ENCODE measurements at regions not wholly inside any gene's neighbourhood (a gene's known extent, or its start where the extent isn't known, plus 50 kb on each side); places are given as distances from the start of the nearest gene placed in this dataset.

DNA sequence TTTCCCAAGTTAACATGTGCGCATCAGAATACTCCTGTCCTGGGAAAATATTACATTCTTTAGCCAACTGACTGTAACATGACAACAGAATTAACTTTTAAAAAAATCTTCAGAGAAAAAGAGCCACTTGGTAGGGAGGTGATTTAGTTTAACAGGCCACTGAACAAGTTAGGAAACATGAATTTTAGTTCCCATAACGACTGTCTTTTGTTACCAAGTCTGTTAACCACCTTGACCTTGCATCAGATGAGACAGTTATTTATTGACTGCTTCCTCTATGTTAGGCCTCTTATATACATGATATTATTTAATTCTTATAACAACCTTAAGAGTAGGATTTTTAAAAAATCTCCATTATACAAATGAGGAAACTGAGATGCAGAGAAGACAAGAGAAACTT is 268.6 kb downstream of the NDFIP2 start:
- Histone ChIP-seq H3K36me3 (no peaks in the 10 kb centered on the region), H3K27me3 (no peaks in the 10 kb centered on the region), H3K4me3 (ENCODE audit: low read depth in 1 of 2, low read length in 1 of 2) (no peak overlapping the region), H3K27ac (no peak overlapping the region), H3K4me1 (ENCODE audit: control insufficient read depth in 1 of 2, insufficient read depth in 1 of 2, low read depth in 1 of 2, low read length in 1 of 2) (no peaks in the 10 kb centered on the region), H3K9me3 (no peaks in the 10 kb centered on the region)
- TF ChIP-seq, protein P1, sequence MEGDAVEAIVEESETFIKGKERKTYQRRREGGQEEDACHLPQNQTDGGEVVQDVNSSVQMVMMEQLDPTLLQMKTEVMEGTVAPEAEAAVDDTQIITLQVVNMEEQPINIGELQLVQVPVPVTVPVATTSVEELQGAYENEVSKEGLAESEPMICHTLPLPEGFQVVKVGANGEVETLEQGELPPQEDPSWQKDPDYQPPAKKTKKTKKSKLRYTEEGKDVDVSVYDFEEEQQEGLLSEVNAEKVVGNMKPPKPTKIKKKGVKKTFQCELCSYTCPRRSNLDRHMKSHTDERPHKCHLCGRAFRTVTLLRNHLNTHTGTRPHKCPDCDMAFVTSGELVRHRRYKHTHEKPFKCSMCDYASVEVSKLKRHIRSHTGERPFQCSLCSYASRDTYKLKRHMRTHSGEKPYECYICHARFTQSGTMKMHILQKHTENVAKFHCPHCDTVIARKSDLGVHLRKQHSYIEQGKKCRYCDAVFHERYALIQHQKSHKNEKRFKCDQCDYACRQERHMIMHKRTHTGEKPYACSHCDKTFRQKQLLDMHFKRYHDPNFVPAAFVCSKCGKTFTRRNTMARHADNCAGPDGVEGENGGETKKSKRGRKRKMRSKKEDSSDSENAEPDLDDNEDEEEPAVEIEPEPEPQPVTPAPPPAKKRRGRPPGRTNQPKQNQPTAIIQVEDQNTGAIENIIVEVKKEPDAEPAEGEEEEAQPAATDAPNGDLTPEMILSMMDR (IDR thresholded peaks at IDR 0.05), result no peak

DNA sequence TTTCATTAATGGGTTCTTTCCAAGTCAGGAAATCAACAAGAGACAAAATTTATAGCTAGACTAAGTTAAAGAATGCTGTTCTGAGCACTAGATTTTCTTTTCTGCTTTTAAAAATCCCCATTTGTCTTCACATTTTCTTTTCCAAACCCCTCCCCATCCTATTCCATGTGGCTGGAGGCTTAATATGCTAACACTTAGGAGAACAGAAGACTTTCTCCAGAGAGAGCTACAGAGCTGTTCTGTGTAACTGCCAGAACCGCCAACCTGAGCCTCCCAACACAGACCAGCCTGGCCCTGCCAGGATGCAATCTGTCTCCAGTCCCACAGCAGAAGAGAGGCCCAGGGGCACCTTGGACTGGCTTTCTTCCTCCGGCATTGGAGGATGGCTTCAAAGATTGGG is 264.1 kb downstream of the NDFIP2 start:
- Histone ChIP-seq H3K9me3 (no peaks in the 10 kb centered on the region), H3K36me3 (no peaks in the 10 kb centered on the region), H3K27ac (no peak overlapping the region), H3K4me3 (ENCODE audit: low read depth in 1 of 2, low read length in 1 of 2) (no peak overlapping the region), H3K4me1 (ENCODE audit: control insufficient read depth in 1 of 2, insufficient read depth in 1 of 2, low read depth in 1 of 2, low read length in 1 of 2) (no peaks in the 10 kb centered on the region), H3K27me3 (no peaks in the 10 kb centered on the region)
- TF ChIP-seq, protein P1 (IDR thresholded peaks at IDR 0.05), result no peak

DNA sequence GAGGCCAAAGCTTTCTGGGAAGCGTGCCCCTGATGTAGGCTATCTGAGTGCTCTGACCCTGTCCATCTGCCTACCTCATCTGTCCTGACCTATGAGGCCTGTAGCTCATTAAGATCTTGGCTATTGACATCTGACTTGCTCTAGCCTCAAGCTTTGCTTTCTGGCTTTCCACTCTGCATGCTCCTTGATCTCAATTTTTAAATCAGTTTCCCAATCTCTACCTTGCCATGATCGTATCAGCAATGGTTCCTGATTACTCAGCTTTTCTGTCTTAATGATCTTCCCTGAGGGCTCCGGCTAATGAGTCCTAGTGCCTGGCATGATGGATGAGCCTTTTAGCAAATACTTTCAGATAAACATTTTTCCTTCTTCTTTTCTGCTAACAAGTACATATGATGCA is 262.0 kb downstream of the NDFIP2 start:
- no peaks in the 10 kb centered on the region for H3K36me3 ChIP-seq
- H3K27me3 ChIP-seq, result no peaks in the 10 kb centered on the region
- no peak overlapping the region for H3K4me3 ChIP-seq (ENCODE audit: low read depth in 1 of 2, low read length in 1 of 2)
- no peaks in the 10 kb centered on the region for H3K9me3 ChIP-seq
- H3K27ac ChIP-seq, result no peak overlapping the region
- no peaks in the 10 kb centered on the region for H3K4me1 ChIP-seq (ENCODE audit: control insufficient read depth in 1 of 2, insufficient read depth in 1 of 2, low read depth in 1 of 2, low read length in 1 of 2)
- TF ChIP-seq, protein P1 (IDR thresholded peaks at IDR 0.05), result no peak

DNA sequence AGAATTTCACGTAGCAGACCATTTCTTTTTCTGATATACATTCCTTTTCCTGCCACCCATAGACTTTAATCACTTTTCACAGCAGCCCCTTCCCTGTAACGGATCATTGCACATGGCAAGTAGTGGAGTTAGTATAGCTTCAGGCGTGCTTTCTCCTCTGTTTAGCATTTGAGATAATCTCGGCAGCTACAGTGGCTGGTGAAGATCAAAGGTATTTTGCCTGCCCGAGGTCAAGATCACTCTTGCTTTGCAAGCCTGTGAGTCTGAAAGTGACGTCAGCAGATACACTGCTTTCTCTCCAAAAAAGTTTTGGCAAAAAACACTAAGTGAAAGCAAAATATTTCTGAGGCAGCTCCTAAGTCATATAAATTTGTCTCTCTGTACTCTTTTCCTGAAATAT is 260.0 kb downstream of the NDFIP2 start:
- Histone ChIP-seq H3K4me3 (ENCODE audit: low read depth in 1 of 2, low read length in 1 of 2) (no peak overlapping the region), H3K9me3 (no peaks in the 10 kb centered on the region), H3K27ac (no peak overlapping the region), H3K4me1 (ENCODE audit: control insufficient read depth in 1 of 2, insufficient read depth in 1 of 2, low read depth in 1 of 2, low read length in 1 of 2) (no peaks in the 10 kb centered on the region), H3K36me3 (no peaks in the 10 kb centered on the region), H3K27me3 (no peaks in the 10 kb centered on the region)
- TF ChIP-seq, protein P1 (IDR thresholded peaks at IDR 0.05), result no peak

DNA sequence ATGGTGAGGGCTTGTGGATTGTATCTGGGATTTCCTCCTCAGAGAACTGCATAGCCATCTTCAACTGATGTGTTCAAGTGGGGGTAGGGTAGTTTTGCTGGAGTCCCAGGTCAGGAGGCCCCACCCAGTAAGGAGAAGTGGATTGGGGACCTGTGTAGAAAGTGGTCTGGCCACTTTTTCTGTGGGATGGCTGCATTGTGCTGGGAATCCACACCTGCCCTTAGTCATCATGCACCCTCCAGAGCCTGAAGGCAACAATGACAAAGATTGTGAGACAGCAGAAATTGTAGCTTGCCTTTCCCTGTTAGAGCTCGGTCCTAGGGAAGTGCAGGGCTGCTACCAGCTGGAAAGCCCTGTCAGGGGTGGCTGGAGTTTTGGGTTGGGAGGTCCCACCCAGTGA is 255.4 kb downstream of the NDFIP2 start:
- Histone ChIP-seq H3K27me3 (no peaks in the 10 kb centered on the region), H3K36me3 (no peaks in the 10 kb centered on the region), H3K4me1 (ENCODE audit: control insufficient read depth in 1 of 2, insufficient read depth in 1 of 2, low read depth in 1 of 2, low read length in 1 of 2) (no peaks in the 10 kb centered on the region), H3K4me3 (ENCODE audit: low read depth in 1 of 2, low read length in 1 of 2) (no peak overlapping the region), H3K9me3 (no peaks in the 10 kb centered on the region), H3K27ac (no peak overlapping the region)
- TF ChIP-seq, protein P1 (IDR thresholded peaks at IDR 0.05), result no peak

DNA sequence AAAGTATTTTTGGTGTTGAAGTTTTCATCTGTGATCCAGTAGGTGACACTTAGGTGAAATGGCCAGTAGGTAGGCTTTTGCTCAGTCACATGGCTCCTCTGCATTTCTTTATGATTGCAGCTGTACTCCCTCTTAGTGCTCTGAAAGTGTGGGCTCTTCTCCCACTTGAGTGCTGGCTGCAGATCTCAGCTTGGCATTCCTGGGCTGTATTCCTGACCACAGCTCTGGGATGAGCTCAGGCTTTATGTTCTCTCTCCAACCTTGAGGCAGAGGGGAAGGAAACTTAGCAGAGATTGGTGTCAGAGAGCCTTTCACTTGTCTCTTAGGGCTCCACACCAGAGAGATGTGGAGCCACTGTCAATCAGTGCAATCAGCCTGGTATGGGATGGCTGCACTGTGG is 254.3 kb downstream of the NDFIP2 start:
- no peaks in the 10 kb centered on the region for H3K27me3 ChIP-seq
- no peak overlapping the region for H3K27ac ChIP-seq
- no peaks in the 10 kb centered on the region for H3K9me3 ChIP-seq
- H3K4me1 ChIP-seq (ENCODE audit: control insufficient read depth in 1 of 2, insufficient read depth in 1 of 2, low read depth in 1 of 2, low read length in 1 of 2), result no peaks in the 10 kb centered on the region
- no peak overlapping the region for H3K4me3 ChIP-seq (ENCODE audit: low read depth in 1 of 2, low read length in 1 of 2)
- no peaks in the 10 kb centered on the region for H3K36me3 ChIP-seq
- TF ChIP-seq, protein P1 (IDR thresholded peaks at IDR 0.05), result no peak
